ENCODE measurements at regions not wholly inside any gene's neighbourhood (a gene's known extent, or its start where the extent isn't known, plus 50 kb on each side); places are given as distances from the start of the nearest gene placed in this dataset.

DNA sequence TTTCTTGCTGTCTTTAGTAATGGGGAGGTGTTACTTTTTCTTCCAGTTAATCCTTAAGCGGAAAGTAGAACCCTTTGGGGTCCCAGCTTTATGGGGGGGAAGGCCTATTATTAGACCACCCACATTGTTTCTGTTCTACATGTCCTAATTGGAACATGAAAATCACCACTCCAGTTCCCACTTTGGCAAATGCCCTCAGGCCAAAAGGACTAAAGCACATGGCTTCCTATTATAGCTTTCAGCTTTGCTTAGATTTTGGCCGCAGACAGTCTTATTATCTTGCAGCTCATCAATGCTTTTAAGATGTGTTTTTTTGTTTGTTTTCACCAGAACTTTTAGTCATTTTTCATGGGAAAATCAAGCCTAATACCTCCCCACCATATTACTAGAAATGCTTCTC, 296.8 kb upstream of the ANKH start:
- no peak for TF ChIP-seq CTCF (IDR thresholded peaks at IDR 0.05)
- no peak for TF ChIP-seq POLR2A (IDR thresholded peaks at IDR 0.05)
